ENCODE measurements at regions not wholly inside any gene's neighbourhood (a gene's known extent, or its start where the extent isn't known, plus 50 kb on each side); places are given as distances from the start of the nearest gene placed in this dataset.
A peak's percentile ranks its signal among the peaks of the same experiment; 100 is the strongest.

DNA sequence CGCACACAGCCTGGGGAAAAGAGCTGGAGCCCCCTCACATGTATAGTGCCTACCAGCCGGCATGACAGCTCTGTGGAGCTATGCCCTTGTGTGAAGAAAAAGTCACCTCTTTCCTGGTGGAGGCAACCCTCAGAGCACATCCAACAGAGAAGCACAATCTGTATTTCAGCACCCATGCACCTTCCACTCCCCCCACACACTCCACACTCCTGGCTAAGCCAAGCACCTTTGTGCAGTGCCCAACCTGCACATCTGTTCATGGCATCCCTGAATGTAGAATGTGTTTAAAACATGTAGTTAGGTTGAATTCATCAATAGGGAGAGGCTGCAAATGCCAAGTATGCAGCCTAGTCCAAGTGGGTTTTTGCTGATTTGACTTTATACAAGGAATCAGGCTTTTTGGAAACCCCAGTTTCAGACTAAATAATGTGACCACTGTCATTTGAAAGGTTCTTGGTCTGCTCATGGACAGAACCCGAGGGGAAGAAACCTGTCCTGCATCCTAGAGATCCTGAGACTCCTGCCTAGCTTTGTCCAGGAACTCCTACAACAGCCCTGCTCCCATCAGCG lies 197.1 kb downstream of the TOMM20 start:
- DNase-seq (ENCODE audit: low spot score in 2 of 2), result peak in 1 of 2 donors; percentile 31
- WGBS, 2 donors, result 93 to 96% methylated on average over 4 of the region's 4 CpGs
- TF ChIP-seq, protein P1, sequence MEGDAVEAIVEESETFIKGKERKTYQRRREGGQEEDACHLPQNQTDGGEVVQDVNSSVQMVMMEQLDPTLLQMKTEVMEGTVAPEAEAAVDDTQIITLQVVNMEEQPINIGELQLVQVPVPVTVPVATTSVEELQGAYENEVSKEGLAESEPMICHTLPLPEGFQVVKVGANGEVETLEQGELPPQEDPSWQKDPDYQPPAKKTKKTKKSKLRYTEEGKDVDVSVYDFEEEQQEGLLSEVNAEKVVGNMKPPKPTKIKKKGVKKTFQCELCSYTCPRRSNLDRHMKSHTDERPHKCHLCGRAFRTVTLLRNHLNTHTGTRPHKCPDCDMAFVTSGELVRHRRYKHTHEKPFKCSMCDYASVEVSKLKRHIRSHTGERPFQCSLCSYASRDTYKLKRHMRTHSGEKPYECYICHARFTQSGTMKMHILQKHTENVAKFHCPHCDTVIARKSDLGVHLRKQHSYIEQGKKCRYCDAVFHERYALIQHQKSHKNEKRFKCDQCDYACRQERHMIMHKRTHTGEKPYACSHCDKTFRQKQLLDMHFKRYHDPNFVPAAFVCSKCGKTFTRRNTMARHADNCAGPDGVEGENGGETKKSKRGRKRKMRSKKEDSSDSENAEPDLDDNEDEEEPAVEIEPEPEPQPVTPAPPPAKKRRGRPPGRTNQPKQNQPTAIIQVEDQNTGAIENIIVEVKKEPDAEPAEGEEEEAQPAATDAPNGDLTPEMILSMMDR (IDR thresholded peaks at IDR 0.05), result no peak
- TF ChIP-seq POLR2A (IDR thresholded peaks at IDR 0.05), result no peak
- intact Hi-C loops (cut with DNase I; ENCODE audit: low total_unique reads), result no loop called here
- no peak overlapping the region for H3K4me3 ChIP-seq (ENCODE audit: low read depth, poor library complexity, severe bottlenecking)

DNA sequence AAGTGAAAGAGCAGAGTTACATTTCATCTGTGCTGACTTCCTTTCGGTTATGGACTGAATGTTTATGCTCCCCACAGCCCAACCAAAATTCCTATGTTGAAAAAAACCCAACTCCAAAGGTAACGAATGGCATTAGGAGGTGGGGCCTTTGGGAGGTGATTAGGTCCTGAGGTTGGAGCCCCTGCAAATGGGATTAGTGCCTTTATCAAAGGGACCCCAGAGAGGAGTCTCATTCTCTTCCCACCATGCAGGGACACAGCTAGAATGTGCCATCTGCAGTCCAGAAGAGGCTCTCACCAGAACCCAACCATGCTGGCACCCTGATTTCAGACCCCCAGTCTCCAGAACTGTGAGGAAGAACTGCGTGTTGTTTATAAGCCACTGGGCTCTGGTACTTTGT lies 199.3 kb downstream of the TOMM20 start:
- no peak overlapping the region for H3K4me3 ChIP-seq (ENCODE audit: low read depth, poor library complexity, severe bottlenecking)
- 89 to 97% methylated on average over 3 of the region's 3 CpGs for WGBS, 2 donors
- DNase-seq (ENCODE audit: low spot score in 2 of 2), result peak in 1 of 2 donors; percentile 37
- TF ChIP-seq POLR2A (IDR thresholded peaks at IDR 0.05), result no peak
- TF ChIP-seq, protein P1 (IDR thresholded peaks at IDR 0.05), result no peak
- intact Hi-C loops (cut with DNase I; ENCODE audit: low total_unique reads), result no loop called here

DNA sequence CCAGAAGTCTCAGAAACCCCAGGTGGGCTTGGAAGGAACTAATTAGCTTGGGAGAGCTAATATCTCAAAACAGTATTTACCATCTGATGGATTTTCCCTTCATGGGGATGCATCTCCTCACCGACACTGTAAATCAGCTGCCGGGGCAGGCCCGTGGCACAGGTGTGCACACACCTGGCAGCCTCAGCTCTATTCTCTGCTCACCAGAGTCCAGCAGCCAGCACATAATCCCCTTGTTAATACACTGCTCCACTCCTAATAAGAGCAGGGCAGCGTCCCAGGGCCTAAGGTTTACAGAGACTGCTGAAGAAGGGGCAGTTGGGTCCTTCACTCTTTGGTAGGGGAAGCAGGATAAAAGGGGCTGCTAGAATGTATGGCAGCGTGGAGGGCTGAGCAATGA lies 200.0 kb downstream of the TOMM20 start:
- DNase-seq (ENCODE audit: low spot score in 2 of 2), result peak in 1 of 2 donors; percentile 65
- TF ChIP-seq POLR2A (IDR thresholded peaks at IDR 0.05), result no peak
- TF ChIP-seq, protein P1 (IDR thresholded peaks at IDR 0.05), result no peak
- no peak overlapping the region for H3K4me3 ChIP-seq (ENCODE audit: low read depth, poor library complexity, severe bottlenecking)
- intact Hi-C loops (cut with DNase I; ENCODE audit: low total_unique reads), result no loop called here
- 92% methylated on average over 5 of the region's 5 CpGs for WGBS, 2 donors

DNA sequence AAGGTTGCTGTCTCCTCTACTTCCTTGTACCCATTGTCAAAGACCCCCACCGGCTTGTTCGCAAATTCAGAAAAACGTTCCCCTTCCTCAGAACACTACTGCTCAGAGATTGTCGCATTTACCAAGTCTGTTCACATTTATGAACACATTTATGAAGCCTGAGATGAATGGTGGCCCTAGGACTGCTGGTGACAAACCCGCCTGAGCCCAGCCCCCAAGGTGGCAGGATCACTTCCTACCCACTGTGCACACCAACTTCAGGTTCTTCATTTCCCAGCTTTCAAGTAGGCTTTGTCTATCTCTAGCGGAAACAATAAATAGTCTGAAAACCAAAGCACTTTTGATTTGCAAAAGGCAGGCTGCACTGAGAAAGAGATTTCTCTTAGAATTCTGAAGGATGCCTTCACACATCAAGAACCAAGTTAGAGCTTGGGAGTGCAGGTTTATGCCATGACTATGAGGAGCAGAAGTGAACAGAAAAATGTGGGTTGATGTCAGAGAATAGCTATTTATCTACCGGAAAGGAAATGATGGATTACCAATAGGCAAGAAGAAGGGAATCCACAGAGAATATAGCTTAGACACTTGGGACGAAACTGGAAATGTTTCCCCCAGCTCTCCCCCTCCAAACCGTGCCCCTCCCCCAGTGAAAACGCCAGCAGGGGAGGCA lies 200.5 kb downstream of the TOMM20 start:
- WGBS, 2 donors, result 80 to 85% methylated on average over 10 of the region's 10 CpGs

DNA sequence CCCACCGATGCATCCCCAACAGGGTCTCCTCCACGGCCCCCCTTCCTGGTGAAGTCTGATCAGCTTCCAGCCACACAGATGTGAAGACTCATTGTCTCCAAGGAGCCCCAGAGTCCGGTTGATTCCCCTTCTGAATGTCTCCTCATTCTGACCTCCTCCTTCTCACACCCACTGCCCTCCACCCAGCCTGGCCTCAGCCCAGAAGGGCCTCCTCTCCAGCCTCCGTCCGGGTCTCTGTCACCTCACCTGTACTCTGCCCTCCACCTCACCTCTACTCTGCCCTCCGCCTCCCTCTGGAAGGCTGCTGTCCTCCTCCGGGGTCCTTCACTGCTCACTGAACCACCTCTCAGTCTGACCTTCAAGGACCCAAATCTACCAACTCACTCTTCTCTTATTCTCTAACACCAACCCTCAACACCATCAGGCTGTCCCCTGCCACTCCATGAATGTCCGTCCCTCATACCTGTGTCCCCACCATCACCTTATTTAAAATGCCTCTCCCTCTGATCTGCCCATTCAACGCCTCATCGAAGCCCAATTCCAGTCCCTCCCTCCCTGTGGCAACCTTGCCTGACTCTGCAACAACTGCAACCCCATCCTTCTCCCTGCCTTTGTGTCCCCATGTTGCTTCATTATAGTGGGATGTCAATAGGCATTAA lies 201.2 kb downstream of the TOMM20 start:
- peak in 1 of 2 donors; percentile 76 for DNase-seq (ENCODE audit: low spot score in 2 of 2)
- 86 to 87% methylated on average over 9 to 10 of the region's 10 CpGs for WGBS, 2 donors
- TF ChIP-seq, protein P1 (IDR thresholded peaks at IDR 0.05), result no peak
- TF ChIP-seq POLR2A (IDR thresholded peaks at IDR 0.05), result no peak
- H3K4me3 ChIP-seq (ENCODE audit: low read depth, poor library complexity, severe bottlenecking), result no peak overlapping the region
- intact Hi-C loops (cut with DNase I; ENCODE audit: low total_unique reads), result no loop called here

More for the DNA sequence above, 200.5 kb downstream of the TOMM20 start:
- H3K4me3 ChIP-seq (ENCODE audit: low read depth, poor library complexity, severe bottlenecking), result no peak overlapping the region
- TF ChIP-seq, protein P1 (IDR thresholded peaks at IDR 0.05), result no peak
- intact Hi-C loops (cut with DNase I; ENCODE audit: low total_unique reads), result no loop called here
- peak in 1 of 2 donors; percentile 67 for DNase-seq (ENCODE audit: low spot score in 2 of 2)
